Suprapubic skin (tissue), 4 donors: ENCODE measurements at regions not wholly inside any gene's neighbourhood (a gene's known extent, or its start where the extent isn't known, plus 50 kb on each side); places are given as distances from the start of the nearest gene placed in this dataset.
"Not testable (repeated sequence)": the region's sequence is repeated elsewhere in the genome, so short reads cannot be mapped to it uniquely, and the experiment has no call there.

Experiments used
- CTCF ChIP-seq, 2 donors: fragments of 200-600 bp in 1 of 2; fragments of 450-650 bp in 1 of 2; sonication (generic) in 1 of 2; IDR thresholded peaks; one replicate each; pipeline ENCODE4 v1.5.1; 2016 to 2019; ENCODE audit warnings: antibody characterized with exemption in 2 of 2, mild to moderate bottlenecking in 1 of 2, moderate library complexity in 1 of 2
- EP300 ChIP-seq: sonication (generic); formaldehyde crosslinking; IDR thresholded peaks from one replicate; pipeline ENCODE4 v1.6.1; 2017; ENCODE audit warnings: antibody characterized with exemption
- POLR2AphosphoS5 ChIP-seq, 3 donors: sonication (generic); formaldehyde crosslinking; IDR thresholded peaks; one replicate each; pipeline ENCODE4 v1.6.1; 2017; ENCODE audit warnings: antibody characterized with exemption in 3 of 3

GRCh38 chr2:87677421-87677923, 70.4 kb upstream of the PLGLB2 start:
- TF ChIP-seq EP300; POLR2AphosphoS5 (IDR thresholded peaks at IDR 0.05); CTCF (IDR thresholded peaks at IDR 0.05): not testable (repeated sequence)
